RWPE2 (cell line): ENCODE measurements at regions not wholly inside any gene's neighbourhood (a gene's known extent, or its start where the extent isn't known, plus 50 kb on each side); places are given as distances from the start of the nearest gene placed in this dataset.
"Not testable (repeated sequence)": the region's sequence is repeated elsewhere in the genome, so short reads cannot be mapped to it uniquely, and the experiment has no call there.

Experiments
- ATAC-seq: fragments of 200-7000 bp; cut with Tn5 transposase; 3 replicates; pipeline ENCODE4 v1.9.1; 2021; ENCODE audit warnings: low read depth
- DNase-seq: peaks from one replicate; pipeline ENCODE4 v3.0.0-alpha.2; 2020; ENCODE audit warnings: low spot score
- H3K27ac ChIP-seq: fragments of 450-650 bp; 2 replicates; pipeline ENCODE4 v1.5.1; 2017; ENCODE audit warnings: mild to moderate bottlenecking; ENCODE audit not compliant: poor library complexity, severe bottlenecking
- H3K27me3 ChIP-seq: fragments of 250-450 bp; sonication (Bioruptor Pico); 2 replicates; pipeline ENCODE4 v1.5.1; 2021; ENCODE audit warnings: mild to moderate bottlenecking, moderate library complexity; ENCODE audit not compliant: insufficient read depth, poor library complexity, severe bottlenecking
- H3K36me3 ChIP-seq: fragments of 250-450 bp; sonication (Bioruptor Pico); 2 replicates; pipeline ENCODE4 v1.5.1; 2020; ENCODE audit warnings: low read depth, mild to moderate bottlenecking, moderate library complexity
- H3K4me1 ChIP-seq: fragments of 250-450 bp; sonication (Bioruptor Pico); 2 replicates; pipeline ENCODE4 v1.5.1; 2021; ENCODE audit warnings: mild to moderate bottlenecking, moderate library complexity; ENCODE audit not compliant: insufficient read depth, poor library complexity, severe bottlenecking
- H3K4me3 ChIP-seq: fragments of 250-450 bp; sonication (Bioruptor Pico); 2 replicates; pipeline ENCODE4 v1.5.1; 2021; ENCODE audit warnings: mild to moderate bottlenecking, moderate library complexity; ENCODE audit not compliant: severe bottlenecking
- H3K9me3 ChIP-seq: fragments of 250-450 bp; sonication (Bioruptor Pico); 2 replicates; pipeline ENCODE4 v1.5.1; 2021; ENCODE audit warnings: mild to moderate bottlenecking, moderate library complexity; ENCODE audit not compliant: severe bottlenecking
- CTCF ChIP-seq: fragments of 450-650 bp; IDR thresholded peaks from one replicate; pipeline ENCODE4 v1.5.1; 2017; ENCODE audit warnings: mild to moderate bottlenecking, moderate library complexity; ENCODE audit not compliant: poor library complexity, severe bottlenecking

DNA sequence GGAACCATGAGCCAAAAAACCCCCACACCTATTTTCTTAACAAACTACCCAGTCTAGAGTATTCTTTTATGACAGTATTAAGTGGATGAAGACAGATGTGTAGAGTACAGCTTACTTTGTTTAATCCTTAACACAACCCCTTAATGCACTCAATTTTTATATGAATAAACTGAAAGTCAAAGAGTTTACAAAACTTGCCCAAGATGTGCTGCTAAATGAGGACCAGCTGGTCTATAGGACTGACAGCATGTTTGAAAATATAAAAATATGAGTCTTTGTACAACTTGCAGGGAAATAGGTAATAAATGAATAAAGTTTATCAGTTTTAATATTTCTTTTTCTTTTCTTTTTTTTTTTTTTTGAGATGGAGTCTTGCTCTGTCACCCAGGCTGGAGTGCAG, 102.3 kb downstream of the ZFY start:
- Histone ChIP-seq H3K27me3 (no peaks in the 10 kb centered on the region), H3K36me3 (no peaks in the 10 kb centered on the region; the same call in 1 of the 2 replicates), H3K4me3 (no peak overlapping the region), H3K27ac (no peak overlapping the region), H3K4me1 (no peaks in the 10 kb centered on the region), H3K9me3 (no peaks in the 10 kb centered on the region)
- ATAC-seq (no peak), DNase-seq (no peak)
- TF ChIP-seq CTCF: no peak

- H3K9me3 ChIP-seq: no peaks in the 10 kb centered on the region
- no peak overlapping the region for H3K27ac ChIP-seq
- no peaks in the 10 kb centered on the region for H3K36me3 ChIP-seq
- no peaks in the 10 kb centered on the region for H3K4me1 ChIP-seq
- DNase-seq: no peak
- no peaks in the 10 kb centered on the region for H3K27me3 ChIP-seq
- no peak overlapping the region for H3K4me3 ChIP-seq
- TF ChIP-seq CTCF: no peak
- no peak for ATAC-seq
Observed at GRCh38 chrY:3040415-3040814, 105.2 kb downstream of the ZFY start.

DNA sequence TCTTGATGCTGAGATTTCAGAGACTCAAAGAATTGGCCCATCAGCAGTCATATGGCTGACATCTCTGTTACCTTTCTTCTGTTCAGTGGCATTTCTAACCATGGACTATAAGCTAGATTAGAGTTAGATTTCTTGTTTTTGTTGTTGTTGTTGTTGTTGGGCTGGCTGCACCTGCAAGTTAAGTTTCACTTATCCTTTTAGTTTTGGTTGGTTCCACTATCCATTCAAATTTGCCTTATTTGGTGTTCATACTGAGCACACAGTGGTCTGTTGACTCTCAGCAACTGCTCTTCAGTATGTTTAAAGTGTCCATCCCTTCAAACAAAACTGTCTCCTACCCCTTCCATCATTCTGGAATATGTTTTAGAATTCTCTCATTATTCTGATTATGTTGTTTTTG, 106.8 kb downstream of the ZFY start:
- Histone ChIP-seq H3K27me3 (no peaks in the 10 kb centered on the region), H3K4me1 (no peaks in the 10 kb centered on the region), H3K9me3 (no peaks in the 10 kb centered on the region), H3K27ac (no peak overlapping the region), H3K36me3 (no peaks in the 10 kb centered on the region), H3K4me3 (no peak overlapping the region)
- ATAC-seq (no peak), DNase-seq (no peak)
- no peak for TF ChIP-seq CTCF

DNA sequence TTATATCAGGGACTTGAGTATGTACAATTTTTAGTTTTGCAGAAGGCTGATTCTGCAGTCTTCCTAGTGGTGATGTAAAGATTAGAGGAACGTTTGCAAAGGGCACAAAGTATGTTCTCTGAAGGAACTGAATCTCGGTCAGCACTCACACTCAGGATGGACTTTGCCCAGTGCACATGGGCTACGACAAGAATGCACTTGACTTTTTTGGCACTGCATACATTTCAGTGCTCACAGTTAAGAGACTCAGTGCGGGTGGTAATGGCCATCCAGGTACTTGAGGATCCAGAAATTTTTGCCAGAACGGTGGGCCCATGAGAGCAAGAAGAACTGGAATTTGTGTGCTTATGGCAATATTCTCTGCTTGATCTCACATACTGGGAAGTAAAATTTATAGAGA, 107.7 kb downstream of the ZFY start:
- TF ChIP-seq CTCF: no peak
- H3K4me1 ChIP-seq: no peaks in the 10 kb centered on the region
- no peak overlapping the region for H3K4me3 ChIP-seq
- ATAC-seq (no peak), DNase-seq (no peak)
- no peaks in the 10 kb centered on the region for H3K27me3 ChIP-seq
- no peaks in the 10 kb centered on the region for H3K36me3 ChIP-seq
- no peak overlapping the region for H3K27ac ChIP-seq
- H3K9me3 ChIP-seq: no peaks in the 10 kb centered on the region

- DNase-seq (no peak), ATAC-seq (no peak)
- H3K9me3 ChIP-seq: no peaks in the 10 kb centered on the region
- H3K4me1 ChIP-seq: no peaks in the 10 kb centered on the region
- no peak for TF ChIP-seq CTCF
- no peak overlapping the region for H3K4me3 ChIP-seq
- no peaks in the 10 kb centered on the region for H3K36me3 ChIP-seq
- H3K27ac ChIP-seq: no peak overlapping the region
- H3K27me3 ChIP-seq: no peaks in the 10 kb centered on the region
Observed at GRCh38 chrY:3045048-3045447, 109.9 kb downstream of the ZFY start.

GRCh38 chrY:3055496-3055895, 120.3 kb downstream of the ZFY start:
- H3K9me3 ChIP-seq, H3K4me1 ChIP-seq, H3K27ac ChIP-seq, ATAC-seq, DNase-seq, H3K4me3 ChIP-seq, H3K36me3 ChIP-seq, H3K27me3 ChIP-seq: not testable (repeated sequence)

DNA sequence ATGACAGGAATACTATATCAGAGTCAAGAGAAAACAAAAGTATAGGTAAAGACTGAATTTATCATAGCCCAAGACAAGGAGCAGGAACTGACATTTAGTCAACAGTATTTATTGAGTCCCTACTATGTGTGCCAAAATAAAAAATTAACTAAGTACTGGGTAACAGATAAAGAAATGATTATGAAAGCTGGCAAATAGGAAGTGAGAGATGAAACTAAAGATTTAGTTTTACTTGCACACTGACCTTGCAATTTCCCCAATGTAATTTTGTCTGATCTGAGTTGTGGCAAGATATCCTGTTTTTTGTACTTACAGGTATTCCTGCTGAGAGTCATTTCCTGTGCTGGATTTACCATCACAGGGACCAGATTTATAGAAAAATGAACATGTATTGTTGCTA, 123.2 kb downstream of the ZFY start:
- not testable (repeated sequence) for H3K9me3 ChIP-seq, DNase-seq, H3K4me3 ChIP-seq, H3K27me3 ChIP-seq, ATAC-seq, H3K27ac ChIP-seq, H3K4me1 ChIP-seq, H3K36me3 ChIP-seq

GRCh38 chrY:3060671-3061070, 125.5 kb downstream of the ZFY start:
- not testable (repeated sequence) for H3K9me3 ChIP-seq, H3K27me3 ChIP-seq, H3K4me1 ChIP-seq, H3K27ac ChIP-seq, H3K36me3 ChIP-seq, H3K4me3 ChIP-seq, ATAC-seq, DNase-seq
